IPS-NIHi11 (cell line): ENCODE measurements at regions not wholly inside any gene's neighbourhood (a gene's known extent, or its start where the extent isn't known, plus 50 kb on each side); places are given as distances from the start of the nearest gene placed in this dataset.
A peak's percentile ranks its signal among the peaks of the same experiment; 100 is the strongest.
"Not testable (repeated sequence)": the region's sequence is repeated elsewhere in the genome, so short reads cannot be mapped to it uniquely, and the experiment has no call there.

Experiments
- DNase-seq: peaks from one replicate; pipeline ENCODE4 v3.0.0; 2012; ENCODE audit warnings: mixed read lengths, low spot score

GRCh38 chr10:8787649-8788048 lies 733.2 kb downstream of the GATA3 start:
- DNase-seq: no peak

DNA sequence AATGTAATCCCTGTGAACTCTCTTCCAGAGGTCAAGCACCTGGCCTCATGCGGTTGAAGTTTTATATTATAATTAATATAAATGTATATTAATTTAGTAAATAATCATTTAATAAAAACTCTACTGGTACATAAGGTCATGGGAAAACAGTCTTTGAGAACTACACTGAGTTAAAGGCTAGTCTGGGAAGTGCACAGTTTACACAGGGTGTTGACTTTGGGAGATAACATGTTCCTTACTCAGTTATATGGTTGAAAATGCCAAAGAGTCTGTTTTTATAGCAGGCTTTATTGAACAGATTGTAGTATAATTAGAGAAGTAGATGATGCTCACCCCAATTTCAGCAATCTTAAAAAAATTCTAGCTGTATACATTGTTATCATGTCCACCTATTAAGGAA lies 735.9 kb downstream of the GATA3 start:
- no peak for DNase-seq

DNA sequence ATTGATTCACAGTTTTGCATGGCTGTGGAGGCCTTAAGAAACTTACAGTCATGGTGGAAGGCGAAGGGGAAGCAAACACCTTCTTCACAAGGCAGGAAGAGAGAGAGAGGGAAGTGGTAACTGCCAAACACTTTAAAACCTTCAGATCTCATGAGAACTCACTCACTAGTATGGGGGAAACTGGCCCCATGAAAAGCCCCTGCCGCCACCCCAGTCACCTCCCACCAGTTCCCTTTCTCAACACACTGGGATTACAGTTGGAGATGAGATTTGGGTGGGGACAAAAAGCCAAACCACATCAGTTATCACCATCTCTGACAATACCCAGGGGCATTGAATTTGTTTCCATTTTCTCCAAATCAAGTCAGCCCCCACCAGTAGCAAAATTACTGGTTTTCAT lies 740.4 kb downstream of the GATA3 start:
- no peak for DNase-seq

DNA sequence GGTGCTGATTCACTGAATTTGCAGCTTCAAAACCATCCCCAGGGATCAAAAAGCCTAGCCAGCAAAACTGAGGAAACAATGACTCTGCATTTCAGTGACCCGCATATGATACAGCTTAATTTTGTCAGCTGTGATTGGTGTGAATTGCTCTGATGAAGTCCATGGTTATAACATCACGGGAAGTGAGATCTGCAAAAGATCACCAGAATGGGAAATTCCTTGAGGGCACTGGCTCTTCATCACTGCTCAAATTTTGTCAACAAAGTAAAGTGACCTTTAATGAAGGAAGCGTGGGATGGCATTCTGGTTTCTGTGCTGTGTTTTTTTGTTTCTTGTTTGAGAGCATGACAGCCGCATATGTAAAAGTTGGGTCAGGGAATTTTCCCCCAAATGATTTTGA lies 745.9 kb downstream of the GATA3 start:
- no peak for DNase-seq

GRCh38 chr10:8803992-8804391 lies 749.5 kb downstream of the GATA3 start:
- DNase-seq: no peak

DNA sequence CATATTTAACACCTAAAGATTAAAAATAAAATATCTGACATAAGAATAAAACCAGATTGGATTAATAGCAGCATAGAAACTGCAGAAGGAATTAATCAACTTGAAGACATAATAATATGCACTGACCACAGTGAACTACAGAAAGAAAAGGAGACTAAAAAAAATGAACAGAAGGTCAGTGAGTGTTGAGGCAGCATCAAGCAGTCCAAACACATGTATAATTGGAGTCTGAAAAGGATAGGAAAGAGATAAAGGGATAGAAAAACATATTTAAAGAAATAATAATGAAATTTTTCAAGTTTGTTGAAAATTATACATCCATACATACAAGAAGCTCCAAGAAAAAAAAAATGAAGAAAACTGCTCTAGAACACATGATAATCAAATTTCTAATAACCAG lies 756.2 kb downstream of the GATA3 start:
- no peak for DNase-seq

DNA sequence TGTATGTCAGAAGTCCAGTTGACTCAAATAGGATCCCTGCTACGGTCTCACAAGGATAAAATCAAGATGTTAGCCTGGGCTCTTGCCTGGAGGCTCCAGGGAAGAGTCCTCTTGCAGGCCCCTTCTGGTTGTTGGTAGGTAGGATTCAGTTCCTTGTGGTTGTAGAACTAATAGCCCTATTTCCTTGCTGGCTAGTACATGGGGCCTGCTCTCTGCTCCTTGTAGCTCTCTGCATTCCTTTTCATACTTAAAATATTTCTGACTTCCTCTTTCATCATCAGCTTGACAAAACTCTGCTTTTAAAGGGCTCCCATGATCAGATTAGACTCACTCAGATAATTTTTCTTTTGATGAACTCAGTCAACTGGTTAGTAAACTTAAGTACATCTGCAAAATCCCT lies 756.7 kb downstream of the GATA3 start:
- no peak for DNase-seq

DNA sequence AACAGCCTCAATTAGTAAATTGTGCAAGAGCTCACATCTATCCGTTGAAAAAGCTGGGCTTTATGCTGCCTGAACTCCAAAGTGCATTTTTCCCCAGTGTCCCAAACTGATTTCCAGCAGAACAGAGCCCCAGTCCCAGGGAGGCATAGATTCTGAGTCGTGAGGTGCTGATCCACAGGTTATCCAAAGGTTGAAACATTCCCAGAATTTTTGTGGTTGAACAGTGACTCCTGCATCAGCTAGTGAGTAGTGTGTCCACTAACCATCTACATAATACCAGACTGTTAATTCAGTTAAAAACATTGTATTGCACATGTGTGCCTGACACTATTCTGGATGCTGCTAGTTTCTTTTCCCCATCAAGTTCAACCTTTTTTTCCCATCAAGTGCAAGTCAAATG lies 761.5 kb downstream of the GATA3 start:
- DNase-seq: no peak

GRCh38 chr10:8817299-8817698 lies 762.8 kb downstream of the GATA3 start:
- DNase-seq: no peak

- DNase-seq: no peak
These were observed 771.1 kb downstream of the GATA3 start for GRCh38 chr10:8825611-8826010.

- no peak for DNase-seq
These were observed 775.1 kb downstream of the GATA3 start for GRCh38 chr10:8829592-8829991.

- DNase-seq: no peak
These were observed 775.6 kb downstream of the GATA3 start for GRCh38 chr10:8830048-8830447.

GRCh38 chr10:8830876-8831275 lies 776.4 kb downstream of the GATA3 start:
- DNase-seq: no peak

GRCh38 chr10:8835453-8836167 lies 781.1 kb downstream of the GATA3 start:
- DNase-seq: no peak

DNA sequence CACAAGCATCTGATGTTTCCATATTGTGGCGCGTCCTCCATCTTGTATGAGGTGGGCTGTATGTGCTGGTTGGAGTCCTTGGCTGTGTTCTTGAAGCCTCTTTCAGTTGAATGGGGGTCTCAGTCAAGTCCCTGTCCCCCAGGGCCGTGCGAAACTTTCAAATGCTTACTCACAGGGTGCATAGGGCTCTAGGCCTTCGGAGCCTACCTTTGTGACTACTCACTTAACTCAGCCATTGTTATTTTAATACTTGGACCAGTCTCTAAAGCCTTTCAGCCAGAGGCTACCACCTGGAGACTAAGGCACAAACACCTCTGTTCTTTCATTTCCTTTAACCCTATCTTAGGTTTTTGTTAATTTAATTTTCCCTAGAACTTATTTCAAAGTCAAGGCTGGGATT lies 785.9 kb downstream of the GATA3 start:
- DNase-seq: peak; percentile 20

- no peak for DNase-seq
These were observed 789.7 kb downstream of the GATA3 start for GRCh38 chr10:8844141-8844540.

DNA sequence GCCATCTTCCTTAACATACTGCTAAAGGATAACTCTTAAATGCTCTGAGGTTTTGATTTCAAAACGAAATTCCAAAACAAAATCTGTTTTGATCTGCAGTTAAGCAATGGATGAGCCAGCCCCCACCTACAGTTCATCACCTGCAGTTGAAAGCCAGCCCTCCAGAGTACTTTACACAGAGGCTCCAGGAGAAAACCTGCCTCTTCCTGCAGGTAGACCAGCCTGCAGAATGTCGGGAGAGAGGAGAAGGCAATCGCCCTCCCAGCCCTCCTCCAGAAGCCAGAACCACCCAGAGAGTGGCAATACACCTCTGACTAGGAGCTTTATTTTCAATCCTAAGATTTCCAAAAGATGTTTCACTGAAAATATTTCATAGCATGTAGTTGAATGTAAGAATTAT lies 798.1 kb downstream of the GATA3 start:
- DNase-seq: peak; percentile 8

- DNase-seq: no peak
These were observed 798.6 kb downstream of the GATA3 start for GRCh38 chr10:8853048-8853447.

GRCh38 chr10:8868924-8869323 lies 814.4 kb downstream of the GATA3 start:
- not testable (repeated sequence) for DNase-seq

- no peak for DNase-seq
These were observed 818.8 kb downstream of the GATA3 start for GRCh38 chr10:8873310-8873709.

GRCh38 chr10:8874268-8874667 lies 819.8 kb downstream of the GATA3 start:
- no peak for DNase-seq

- DNase-seq: no peak
These were observed 820.5 kb downstream of the GATA3 start for GRCh38 chr10:8874972-8875371.

- no peak for DNase-seq
These were observed 821.7 kb downstream of the GATA3 start for GRCh38 chr10:8876171-8876570.

DNA sequence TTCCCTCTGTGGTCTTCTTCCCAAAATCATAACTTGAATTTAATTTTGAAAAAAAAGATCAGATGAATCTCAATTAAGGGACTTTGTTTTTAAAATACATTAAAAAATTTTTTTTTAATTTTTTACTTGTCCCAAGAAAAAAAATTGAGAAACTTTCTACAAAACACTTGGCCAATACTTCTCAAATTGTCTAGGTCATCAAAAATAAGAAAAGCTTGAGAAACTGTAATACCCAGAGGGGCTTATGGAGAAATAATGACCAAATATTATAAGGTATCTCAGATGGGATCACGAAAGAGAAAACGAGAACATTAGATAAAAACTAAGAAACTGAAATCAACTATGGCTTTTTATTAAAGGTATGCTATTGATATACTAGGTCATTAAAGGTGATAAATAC lies 835.0 kb downstream of the GATA3 start:
- DNase-seq: no peak

DNA sequence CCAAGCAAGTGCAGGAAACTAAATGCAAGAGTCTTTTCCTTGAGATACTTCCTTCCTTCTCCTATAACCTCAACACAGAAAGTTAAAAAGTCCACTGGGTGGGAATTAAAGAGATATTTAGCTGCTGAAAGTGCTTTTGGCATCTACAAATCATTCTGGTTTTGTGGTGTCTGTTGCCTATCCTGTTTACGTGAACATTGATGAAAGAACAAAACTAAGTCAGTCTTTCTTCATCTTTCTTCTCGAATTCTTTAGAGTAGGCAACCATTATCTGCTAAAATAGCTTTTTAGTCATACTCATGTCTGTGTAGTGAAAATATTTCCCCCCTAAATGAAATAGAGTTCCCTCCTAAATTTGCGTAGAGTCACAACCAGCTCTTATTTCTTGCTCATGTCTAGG lies 838.6 kb downstream of the GATA3 start:
- no peak for DNase-seq
